Progenitor cell of endocrine pancreas (in vitro differentiated cells): ENCODE measurements at regions not wholly inside any gene's neighbourhood (a gene's known extent, or its start where the extent isn't known, plus 50 kb on each side); places are given as distances from the start of the nearest gene placed in this dataset.

Experiments
- DNase-seq: peaks from one replicate; pipeline ENCODE4 v3.0.0; 2021; ENCODE audit warnings: low spot score; ENCODE audit not compliant: unreplicated experiment
- H3K27ac Mint-ChIP-seq: 2 replicates; pipeline ENCODE4 v1.8.0; 2021; ENCODE audit warnings: mild to moderate bottlenecking, moderate library complexity, mixed read lengths
- H3K27me3 Mint-ChIP-seq: 2 replicates; pipeline ENCODE4 v1.8.0; 2021; ENCODE audit warnings: mixed read lengths
- H3K36me3 Mint-ChIP-seq: 2 replicates; pipeline ENCODE4 v1.8.0; 2022; ENCODE audit warnings: mixed read lengths; ENCODE audit not compliant: insufficient read depth
- H3K4me1 Mint-ChIP-seq: 2 replicates; pipeline ENCODE4 v1.8.0; 2021; ENCODE audit warnings: low read depth, mixed read lengths
- H3K4me3 Mint-ChIP-seq: 2 replicates; pipeline ENCODE4 v1.8.0; 2021; ENCODE audit warnings: low read depth, mild to moderate bottlenecking, moderate library complexity, mixed read lengths
- H3K9me3 Mint-ChIP-seq: 2 replicates; pipeline ENCODE4 v1.8.0; 2021; ENCODE audit warnings: low read depth, mixed read lengths
- TF ChIP-seq, protein P1 (sequence below): fragments of 200-600 bp; sonication (generic); IDR thresholded peaks from one replicate; pipeline ENCODE4 v1.5.0; 2021; ENCODE audit warnings: antibody characterized with exemption, mild to moderate bottlenecking; ENCODE audit not compliant: unreplicated experiment

DNA sequence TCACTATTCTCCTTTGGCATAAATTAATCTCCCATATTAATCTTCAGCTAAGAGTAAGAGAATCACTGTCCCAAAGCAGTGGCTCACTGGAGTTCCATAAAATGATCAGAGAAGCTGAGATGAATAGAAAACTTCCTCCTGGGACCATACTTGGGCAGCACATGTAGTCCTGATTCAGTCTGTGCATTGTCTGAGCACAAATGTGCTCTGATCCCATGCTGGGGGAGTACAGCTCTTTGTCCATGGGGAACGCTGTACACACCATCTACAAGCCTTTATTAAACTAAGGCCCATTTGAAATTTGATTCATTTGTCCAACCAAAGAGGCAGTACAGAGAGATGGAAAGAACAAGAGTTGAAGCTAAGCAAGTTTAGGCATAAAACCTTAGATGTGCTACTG, 147.4 kb upstream of the PGR start:
- Mint-ChIP-seq H3K4me3 (no peak overlapping the region), H3K27ac (no peak overlapping the region), H3K27me3 (no peaks in the 10 kb centered on the region), H3K4me1 (no peaks in the 10 kb centered on the region), H3K36me3 (no peaks in the 10 kb centered on the region), H3K9me3 (peaks cover 3% of the 10 kb centered on the region)
- no peak for DNase-seq
- TF ChIP-seq, protein P1, sequence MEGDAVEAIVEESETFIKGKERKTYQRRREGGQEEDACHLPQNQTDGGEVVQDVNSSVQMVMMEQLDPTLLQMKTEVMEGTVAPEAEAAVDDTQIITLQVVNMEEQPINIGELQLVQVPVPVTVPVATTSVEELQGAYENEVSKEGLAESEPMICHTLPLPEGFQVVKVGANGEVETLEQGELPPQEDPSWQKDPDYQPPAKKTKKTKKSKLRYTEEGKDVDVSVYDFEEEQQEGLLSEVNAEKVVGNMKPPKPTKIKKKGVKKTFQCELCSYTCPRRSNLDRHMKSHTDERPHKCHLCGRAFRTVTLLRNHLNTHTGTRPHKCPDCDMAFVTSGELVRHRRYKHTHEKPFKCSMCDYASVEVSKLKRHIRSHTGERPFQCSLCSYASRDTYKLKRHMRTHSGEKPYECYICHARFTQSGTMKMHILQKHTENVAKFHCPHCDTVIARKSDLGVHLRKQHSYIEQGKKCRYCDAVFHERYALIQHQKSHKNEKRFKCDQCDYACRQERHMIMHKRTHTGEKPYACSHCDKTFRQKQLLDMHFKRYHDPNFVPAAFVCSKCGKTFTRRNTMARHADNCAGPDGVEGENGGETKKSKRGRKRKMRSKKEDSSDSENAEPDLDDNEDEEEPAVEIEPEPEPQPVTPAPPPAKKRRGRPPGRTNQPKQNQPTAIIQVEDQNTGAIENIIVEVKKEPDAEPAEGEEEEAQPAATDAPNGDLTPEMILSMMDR: no peak

DNA sequence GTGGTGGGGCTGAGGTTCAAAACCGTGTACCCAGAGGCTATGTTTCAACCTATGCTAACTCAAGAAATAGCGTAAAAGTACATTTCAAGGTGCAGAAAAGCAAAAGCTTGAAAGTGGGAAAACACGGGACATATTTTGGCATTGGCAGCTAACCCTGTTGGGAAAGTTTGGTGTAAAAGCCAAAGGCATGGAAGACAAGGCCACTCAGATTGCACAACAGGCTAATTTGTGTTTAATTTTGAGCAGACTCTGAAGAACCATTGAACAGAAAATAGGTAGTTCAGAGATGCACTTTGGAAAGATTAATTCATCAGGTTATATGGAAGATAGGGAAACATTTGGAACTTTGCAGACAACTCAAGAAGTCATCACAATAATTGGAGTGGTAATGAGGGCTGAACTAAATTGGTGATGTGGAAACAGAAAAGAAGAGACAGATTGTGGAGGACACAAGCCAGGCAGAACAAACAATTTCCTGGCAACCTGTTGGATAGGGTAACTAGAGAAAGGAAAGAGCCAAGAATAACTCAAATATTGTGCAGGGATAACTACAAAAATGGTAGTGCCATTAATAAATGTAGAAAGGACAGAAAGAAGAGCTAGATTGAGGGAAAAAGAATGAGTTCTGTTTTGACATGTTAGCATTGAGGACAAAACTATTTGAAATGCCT, 140.5 kb upstream of the PGR start:
- TF ChIP-seq, protein P1: no peak
- DNase-seq: no peak
- H3K36me3 Mint-ChIP-seq: no peaks in the 10 kb centered on the region

DNA sequence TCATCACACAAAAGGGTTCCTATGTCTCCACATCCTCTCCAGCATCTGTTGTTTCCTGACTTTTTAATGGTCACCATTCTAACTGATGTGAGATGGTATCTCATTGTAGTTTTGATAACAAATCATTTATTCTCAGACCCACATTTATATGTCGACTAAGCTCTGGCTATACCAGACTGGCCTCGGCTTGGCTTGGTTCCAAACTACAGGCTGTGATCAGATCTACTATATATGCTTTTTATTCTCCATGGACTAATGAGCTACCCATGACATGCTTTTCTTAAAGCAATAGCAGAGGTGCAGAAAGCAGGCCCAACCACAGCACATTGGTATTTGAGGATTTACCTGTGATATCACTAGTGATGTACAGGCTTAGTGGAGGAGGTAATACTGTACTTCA, 139.8 kb upstream of the PGR start:
- TF ChIP-seq, protein P1: no peak
- H3K9me3 Mint-ChIP-seq: no peaks in the 10 kb centered on the region

More for the DNA sequence above, 140.5 kb upstream of the PGR start:
- no peaks in the 10 kb centered on the region for H3K9me3 Mint-ChIP-seq
- H3K4me3 Mint-ChIP-seq: no peak overlapping the region
- no peak overlapping the region for H3K27ac Mint-ChIP-seq
- no peaks in the 10 kb centered on the region for H3K27me3 Mint-ChIP-seq
- H3K4me1 Mint-ChIP-seq: no peaks in the 10 kb centered on the region

DNA sequence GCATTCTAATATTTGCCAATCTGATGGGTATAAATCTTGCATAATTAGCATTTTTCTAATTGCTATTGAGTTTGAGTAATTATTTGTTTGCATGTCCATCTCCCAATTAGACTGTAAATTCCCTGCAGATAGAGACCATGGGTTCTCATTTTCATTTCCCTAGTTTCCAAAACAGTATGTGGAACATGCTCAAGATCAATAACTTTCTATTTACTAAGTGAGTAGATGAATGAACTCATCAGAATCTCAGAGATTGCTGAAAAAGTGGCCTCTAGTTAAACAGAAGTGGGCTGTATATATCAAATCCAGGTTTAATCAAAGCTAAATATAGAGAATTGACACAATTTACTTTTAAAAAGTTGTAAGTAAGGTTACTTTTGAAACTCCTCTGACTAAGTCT, 138.0 kb upstream of the PGR start:
- no peak for DNase-seq
- Mint-ChIP-seq H3K27ac (no peak overlapping the region), H3K9me3 (no peaks in the 10 kb centered on the region), H3K4me3 (no peak overlapping the region), H3K4me1 (no peaks in the 10 kb centered on the region), H3K27me3 (no peaks in the 10 kb centered on the region), H3K36me3 (no peaks in the 10 kb centered on the region)
- TF ChIP-seq, protein P1: no peak

More for the DNA sequence above, 139.8 kb upstream of the PGR start:
- Mint-ChIP-seq H3K4me3 (no peak overlapping the region), H3K27me3 (no peaks in the 10 kb centered on the region), H3K36me3 (no peaks in the 10 kb centered on the region), H3K4me1 (no peaks in the 10 kb centered on the region), H3K27ac (no peak overlapping the region)
- no peak for DNase-seq

DNA sequence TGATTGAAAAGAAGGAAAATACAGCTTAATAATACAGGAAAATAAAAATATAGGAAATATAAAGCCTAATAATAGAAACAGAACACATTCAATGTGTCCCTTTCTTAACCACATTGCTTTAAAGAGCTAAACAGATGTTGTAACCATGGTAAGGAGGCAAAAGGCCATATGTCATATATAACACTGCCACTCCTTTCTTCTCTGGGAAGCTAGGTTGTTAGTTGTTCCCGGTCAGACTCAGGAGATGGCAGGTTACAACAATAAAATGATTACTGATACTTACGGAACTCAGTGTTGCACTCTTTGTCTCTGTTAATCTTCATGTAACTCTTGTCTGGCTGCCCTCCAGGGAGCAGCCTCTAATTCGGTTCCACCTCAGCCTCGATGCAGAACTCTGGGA, 134.7 kb upstream of the PGR start:
- no peaks in the 10 kb centered on the region for H3K36me3 Mint-ChIP-seq
- TF ChIP-seq, protein P1: no peak
- DNase-seq: no peak
- no peaks in the 10 kb centered on the region for H3K9me3 Mint-ChIP-seq
- no peak overlapping the region for H3K27ac Mint-ChIP-seq
- no peaks in the 10 kb centered on the region for H3K4me1 Mint-ChIP-seq
- H3K4me3 Mint-ChIP-seq: no peak overlapping the region
- no peaks in the 10 kb centered on the region for H3K27me3 Mint-ChIP-seq
